ENCODE measurements at regions not wholly inside any gene's neighbourhood (a gene's known extent, or its start where the extent isn't known, plus 50 kb on each side); places are given as distances from the start of the nearest gene placed in this dataset.

DNA sequence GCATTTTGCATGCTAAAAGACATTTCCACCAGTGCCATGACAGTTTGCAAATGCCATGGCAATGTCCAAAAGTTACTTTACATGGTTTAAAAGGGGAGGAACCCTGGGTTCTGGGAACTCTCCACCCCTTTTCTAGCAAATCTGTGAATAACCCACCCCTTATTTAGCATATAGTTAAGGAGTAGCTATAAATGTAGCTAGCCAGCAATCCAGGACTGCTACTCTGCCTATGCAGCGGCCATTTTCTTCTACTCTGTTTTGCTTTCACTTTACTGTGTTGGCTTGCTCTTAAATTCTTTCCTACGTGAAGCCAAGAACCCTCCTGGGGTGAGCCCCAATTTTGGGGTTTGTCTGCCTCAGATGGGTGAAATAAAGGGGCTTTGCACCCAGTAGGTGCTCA lies 141.0 kb downstream of the PTPN11 start:
- no peak for DNase-seq

DNA sequence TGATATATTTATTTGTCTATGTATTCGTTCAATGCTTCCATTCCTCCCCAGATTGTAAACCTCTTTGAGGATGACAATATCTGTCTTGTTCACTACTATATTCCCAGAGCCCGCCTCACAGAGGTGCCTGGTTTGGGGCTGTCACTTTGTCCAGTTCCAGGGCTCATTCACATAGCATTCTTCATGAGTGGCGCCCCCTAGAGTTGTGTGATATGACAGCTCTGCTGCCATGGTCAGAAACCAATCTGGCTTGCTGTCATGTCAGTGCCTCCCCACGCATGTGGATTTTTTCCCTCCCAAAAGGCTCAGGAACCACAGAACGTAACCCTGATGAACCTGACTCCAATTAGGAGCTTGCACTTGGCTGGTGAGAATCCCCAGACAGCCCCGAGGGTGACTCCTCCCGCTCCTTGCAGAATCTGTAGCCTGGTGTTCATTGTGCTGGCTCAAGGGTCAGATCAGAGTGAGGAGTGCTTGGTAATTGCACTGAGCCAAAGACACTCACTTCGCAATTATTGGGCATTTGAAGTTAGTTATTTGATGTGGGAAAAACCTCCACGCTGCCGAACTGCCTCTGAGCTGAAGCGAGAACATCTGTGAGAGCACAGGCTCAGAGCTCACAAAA lies 145.5 kb downstream of the PTPN11 start:
- DNase-seq: no peak

DNA sequence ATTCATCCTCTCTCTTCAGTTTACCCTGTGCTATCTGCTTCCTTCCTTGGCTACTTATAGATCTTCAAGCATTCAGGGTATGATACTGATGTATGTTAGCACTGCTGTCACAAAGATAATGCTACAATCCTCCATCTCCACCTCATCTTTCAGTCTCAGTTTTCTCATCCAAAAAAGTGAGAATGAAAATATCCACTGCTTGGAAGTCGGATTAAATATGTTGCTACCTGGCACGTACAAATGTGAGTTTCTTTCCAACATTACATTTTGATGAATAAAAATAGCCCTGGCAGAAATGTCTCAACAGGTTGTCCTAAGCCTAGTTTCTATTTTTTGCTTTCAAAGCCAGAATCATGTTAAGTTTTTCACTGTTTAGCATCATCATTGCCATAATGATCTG lies 149.9 kb downstream of the PTPN11 start:
- no peak for DNase-seq

DNA sequence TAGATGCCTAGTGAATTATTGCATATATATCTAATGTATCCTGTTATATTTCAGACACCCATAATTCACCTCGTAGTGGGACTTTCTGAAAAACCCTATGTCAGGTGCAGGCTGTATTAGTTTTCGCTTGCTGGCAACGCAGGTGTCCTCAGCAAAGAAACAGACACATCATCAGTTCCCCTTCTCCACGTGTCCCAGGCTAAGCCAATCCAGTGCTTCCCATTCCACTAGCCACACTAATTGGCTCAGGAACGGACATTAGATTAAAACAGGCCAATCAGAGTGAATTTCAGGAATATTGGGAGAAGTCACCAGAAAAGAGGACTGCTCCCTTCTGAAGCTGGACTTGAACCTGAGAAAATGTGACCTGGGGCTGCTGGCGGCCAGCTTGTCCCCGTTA lies 151.3 kb downstream of the PTPN11 start:
- no peak for DNase-seq

DNA sequence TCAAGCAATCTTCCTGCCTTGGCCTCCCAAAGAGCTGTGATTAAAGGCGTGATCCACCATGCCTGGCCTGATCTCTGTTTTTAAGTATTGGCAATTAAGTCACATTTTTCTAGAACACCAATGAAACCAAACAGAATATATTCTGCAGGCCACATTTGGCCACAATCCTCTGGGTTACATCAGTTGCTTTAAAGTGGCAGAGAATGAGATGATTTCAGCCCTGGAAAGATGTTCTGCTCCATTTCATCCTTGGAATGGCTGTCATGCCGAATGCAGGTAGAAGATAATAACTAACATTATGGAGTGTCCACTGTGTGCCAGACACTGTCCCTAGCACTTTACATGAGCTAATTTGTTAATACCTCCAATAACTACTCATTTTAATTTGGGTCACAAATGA lies 154.4 kb downstream of the PTPN11 start:
- no peak for DNase-seq

DNA sequence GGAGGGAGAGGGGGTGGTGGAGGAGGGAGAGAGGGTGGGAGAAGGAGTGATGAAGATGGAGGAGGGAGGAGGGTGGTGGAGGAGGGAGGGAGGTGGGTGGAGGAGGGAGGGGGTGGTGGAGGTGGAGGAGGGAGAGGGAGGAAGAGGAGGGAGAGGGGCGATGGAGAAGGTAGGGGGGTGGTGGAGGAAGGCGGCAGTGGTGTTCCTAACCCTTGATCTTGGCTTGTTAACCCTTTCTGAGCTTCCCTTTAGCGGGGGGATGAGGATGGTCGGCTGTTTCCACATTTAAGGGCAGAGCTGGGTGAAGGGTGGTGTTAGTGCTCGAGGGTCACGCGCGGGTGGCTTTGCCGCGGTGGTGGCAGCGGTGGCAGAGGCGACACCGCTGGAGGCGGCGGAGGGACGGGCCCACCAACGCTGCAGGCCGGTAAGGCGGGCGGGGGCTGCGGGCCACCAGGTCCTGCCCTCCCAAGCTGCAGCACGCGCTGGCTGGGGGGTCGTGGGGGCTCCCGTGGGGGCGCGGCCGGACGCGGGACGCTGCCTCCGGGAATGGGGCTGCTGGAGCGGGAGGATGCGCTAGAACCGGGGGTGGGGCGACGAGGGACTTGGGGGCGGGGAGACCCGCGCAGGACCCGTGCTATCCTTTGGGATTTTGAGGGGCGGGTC lies 156.3 kb downstream of the PTPN11 start:
- DNase-seq: no peak

DNA sequence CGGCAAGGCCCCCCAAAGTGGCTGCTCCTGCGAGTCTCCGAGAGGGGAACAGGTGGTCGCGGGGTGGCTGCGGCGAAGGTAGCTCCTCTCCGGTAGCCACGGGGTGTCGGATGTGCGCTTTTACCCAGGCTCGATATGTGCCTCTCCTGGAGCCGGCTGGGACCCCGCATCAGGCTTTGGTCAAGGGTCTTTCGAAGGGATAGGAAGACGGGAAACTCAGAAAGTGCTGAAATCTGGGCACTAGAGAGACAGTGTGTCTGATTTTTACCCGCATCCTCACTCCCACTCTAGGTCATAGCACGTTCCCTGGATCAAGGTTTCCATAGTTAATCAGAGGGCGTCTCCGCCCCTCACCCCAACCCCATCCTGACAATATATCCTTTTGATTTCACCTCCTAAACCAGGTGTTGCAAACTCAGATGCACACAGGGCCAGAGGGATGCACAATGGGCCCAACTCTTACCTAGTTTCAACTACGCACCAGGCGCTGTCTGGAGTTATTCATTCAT lies 156.9 kb downstream of the PTPN11 start:
- DNase-seq: no peak

DNA sequence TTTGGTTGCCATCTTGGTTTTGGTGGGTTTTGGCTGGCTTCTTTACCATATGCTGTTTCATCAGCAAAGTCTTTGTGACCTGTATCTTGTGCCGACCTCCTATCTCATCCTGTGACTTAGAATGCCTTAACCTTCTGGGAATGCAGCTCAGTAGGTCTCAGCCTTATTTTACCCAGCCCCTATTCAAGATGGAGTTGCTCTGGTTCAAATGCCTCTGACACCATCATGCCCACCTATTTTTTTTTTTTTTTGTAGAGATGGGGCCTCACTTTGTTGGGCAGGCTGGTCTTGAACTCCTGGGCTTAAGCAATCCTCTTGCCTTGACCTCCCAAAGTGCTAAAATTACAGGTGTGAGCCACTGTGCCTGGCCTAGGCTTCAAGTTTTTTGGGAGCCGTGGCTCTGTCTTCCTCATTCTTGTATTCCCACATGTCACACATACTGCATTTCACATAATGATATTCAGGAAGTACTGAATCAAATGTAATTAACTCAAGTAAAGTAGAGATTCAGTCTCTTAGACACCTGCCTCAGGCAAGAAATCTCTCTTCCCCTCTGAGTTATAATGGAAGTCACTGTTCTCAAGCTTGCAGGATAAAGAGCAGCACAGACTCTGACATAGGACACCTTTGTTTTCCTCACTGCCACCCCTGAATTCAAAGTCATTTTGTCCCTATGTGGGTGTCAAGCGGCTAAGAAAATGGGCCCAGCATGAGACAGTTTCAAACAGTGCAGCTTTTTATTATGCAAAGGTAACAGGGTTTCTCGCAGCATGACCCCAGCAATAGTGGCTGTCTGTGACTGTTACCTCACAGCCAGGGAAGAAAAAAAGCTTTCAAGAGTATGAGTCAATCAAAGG lies 159.0 kb downstream of the PTPN11 start:
- DNase-seq: no peak

DNA sequence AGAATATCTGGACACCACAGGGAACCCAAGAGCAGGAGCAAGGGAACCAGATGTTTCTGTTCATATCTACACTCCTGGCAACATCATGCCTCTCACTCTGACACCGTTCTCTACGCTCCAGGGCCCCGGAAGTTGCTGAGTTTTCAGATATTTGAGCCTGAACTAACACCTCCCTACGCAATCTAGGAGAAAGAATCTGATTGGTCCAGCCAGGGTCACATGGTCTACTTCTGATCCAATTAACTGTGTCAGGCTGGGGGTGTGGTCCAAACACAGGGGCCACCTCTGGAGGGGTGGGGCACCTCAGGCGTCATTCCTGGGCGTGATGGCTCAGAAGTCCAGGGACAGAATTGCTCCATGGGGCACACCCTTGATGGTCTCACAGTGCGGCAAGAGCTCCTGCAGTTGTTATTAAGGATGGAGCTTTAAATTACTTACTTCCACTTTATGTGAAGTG lies 165.5 kb downstream of the PTPN11 start:
- DNase-seq: no peak

DNA sequence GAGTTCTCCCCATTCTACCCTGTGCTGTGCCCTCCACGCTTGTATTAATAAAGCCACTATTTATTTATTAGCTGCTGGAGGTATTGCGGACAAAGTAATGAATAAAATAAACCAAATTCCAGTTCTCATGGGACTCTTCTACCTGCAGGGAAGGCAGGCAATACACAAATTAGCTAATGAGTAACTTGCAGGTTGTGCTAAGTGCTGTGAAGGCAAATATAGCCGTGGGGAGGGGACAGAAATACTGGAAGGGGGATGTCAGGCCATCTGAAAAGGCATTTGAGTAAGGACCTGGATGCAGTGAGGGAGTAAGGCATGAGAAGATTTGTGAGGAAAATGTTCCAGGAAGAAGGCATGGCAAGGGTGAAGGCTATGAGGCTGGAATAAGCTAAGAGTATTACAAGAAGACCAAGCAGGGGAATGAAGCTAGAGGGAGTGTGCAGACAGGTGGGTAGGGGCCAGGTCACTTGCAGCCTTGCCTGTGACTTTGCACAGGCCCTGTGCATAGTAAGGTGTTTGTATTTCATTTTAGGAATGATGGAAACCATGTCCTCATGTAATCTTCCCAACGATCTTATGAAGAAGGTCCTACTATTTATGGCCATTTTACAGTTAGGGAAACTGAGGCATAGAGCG lies 167.5 kb downstream of the PTPN11 start:
- DNase-seq: no peak

DNA sequence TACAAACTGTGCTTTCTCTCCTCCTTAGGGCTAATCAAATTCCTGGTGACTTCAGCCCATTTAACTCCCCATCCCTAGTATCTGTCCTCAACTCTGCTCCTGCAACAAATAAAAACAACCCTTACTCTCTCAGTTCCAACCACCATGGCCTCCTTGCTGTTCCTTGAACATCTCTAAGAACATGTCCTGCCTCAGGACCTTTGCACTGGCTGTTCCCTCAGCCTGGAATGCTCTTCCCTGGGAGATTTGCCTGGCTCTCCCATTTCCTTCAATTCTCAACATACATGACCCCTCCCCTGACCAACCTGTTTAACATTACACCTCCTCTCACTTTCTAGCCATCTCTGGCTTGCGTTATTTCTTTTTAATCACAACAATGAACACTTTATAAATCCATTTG lies 170.5 kb downstream of the PTPN11 start:
- no peak for DNase-seq

DNA sequence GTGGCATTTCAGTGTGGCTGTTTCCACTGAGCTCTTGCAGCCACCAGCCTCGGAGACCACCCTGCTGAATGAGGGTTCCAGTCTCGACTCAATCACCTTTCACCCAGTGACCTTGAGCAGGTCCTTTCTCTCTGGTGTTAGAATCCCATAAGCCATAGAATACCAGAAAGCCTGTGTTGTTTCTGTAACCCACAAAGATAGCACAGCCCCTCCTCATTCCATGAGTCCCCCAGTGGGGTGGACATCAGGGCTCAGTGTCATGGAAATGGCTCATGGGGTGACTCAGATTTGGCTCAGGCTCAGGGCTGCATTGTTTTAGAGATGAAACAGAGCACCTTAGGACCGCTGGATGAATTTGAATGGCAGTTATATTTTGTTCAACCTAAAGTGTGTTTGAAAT lies 171.5 kb downstream of the PTPN11 start:
- no peak for DNase-seq

DNA sequence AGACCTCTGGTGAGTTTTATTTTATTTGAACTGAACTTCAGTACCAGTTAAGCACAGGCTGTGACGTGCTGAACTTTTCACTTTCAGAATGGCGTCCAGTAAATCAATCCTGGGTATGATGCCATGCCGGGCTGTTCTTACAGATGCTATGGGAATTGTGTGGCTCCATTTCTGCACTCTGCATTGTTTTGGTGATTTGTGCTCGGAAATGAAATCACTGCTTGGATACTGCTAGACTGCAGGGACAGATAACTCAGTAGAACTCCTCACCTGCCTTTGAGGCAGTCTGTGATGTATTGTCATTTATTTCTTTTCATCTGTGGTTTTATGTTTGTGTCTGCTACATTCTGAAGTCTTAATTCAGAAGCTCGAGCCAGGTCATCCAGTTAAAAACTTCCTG lies 172.7 kb downstream of the PTPN11 start:
- DNase-seq: no peak

DNA sequence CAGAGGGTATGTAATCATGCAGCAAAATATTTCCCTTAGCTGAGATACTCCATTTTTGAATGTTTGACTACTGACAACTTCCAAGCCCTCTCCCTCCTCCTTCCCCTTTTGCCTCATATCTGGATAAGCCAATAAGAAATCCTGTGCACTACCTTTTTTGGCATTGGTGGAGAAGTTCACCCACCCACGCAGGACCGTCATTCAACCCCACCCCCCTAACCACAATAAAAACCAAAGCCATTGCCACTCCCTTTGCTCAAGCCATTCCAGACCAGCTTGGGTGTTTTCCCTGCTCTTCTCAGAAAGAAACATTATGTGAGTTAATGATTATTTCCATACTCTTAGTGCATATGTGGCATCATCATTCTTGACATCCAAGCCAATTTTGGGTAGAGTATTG lies 176.7 kb downstream of the PTPN11 start:
- DNase-seq: no peak

DNA sequence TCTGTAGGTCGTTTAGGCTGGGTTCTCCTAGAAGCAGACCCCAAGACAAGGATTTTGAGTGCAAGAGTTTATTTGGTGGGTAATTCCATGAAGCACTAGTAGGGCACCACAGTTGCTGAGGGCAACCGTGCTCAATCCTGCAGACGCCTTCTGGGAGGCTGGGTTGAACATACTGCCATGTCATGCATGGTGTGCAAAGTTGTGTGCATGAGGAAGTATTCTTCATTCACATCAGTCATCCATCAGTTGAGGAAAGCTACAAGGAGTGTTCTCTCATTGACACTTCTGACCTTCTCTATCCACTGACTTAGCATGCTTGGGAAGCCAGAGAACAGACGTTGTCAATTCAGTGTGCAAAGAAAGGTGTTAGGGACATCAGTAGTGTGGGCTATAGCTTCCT lies 179.2 kb downstream of the PTPN11 start:
- DNase-seq: no peak

DNA sequence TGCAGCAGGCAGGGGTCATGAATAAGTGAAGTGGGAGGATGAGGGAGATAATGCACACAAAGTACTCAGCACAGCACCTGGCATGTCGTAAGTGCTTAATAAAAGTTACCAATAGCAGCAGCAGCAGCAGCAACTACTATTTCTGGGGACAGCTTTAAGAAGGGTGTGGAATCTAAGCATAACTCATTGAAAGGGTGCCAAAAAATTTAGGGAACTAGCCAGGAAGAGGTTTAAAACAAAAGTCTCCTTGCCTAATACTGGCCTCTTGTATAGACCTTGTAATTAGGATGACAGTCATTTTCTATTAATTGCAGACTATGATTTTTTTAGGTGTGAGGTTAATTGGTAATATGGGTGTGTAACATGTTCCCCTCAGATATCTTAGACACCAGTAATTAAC lies 179.9 kb downstream of the PTPN11 start:
- DNase-seq: no peak

DNA sequence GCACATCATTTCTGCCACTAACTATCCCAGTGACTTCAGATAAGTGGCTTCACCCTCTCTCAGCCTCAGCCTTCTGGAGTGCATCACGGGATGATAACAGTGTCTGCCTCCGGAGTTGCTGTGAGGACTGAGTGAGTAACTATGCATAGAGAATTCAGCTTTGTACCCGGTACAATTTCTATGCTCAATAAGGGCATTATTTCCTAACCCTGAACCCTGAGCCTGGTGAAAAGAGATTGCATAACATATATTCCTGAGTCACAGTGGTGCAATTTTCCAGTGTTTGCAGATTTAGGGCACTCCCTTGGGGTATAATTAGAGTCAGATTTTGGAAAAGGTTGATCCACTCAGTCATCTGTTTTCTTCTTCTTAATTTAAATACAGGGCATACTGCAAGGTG lies 181.1 kb downstream of the PTPN11 start:
- DNase-seq: no peak

DNA sequence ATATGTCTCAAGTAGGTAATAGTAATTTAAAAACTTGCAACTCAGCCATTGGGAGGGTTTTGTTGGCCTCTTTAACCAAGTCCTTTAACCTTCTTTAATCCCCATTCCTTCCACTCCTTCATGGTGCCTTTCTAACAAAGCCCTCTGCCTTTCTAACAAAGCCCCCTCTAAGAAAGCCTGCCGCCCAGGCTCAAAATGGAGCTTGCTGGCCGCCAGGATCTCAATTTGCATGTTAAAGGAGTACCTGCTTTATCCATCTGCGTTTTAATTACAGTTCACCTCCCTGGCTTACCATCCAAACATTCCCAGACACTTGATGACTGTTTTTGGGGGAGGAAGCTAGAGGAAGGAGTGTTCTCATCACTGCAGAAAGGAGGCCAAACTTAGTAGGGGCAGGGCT lies 183.4 kb downstream of the PTPN11 start:
- no peak for DNase-seq

DNA sequence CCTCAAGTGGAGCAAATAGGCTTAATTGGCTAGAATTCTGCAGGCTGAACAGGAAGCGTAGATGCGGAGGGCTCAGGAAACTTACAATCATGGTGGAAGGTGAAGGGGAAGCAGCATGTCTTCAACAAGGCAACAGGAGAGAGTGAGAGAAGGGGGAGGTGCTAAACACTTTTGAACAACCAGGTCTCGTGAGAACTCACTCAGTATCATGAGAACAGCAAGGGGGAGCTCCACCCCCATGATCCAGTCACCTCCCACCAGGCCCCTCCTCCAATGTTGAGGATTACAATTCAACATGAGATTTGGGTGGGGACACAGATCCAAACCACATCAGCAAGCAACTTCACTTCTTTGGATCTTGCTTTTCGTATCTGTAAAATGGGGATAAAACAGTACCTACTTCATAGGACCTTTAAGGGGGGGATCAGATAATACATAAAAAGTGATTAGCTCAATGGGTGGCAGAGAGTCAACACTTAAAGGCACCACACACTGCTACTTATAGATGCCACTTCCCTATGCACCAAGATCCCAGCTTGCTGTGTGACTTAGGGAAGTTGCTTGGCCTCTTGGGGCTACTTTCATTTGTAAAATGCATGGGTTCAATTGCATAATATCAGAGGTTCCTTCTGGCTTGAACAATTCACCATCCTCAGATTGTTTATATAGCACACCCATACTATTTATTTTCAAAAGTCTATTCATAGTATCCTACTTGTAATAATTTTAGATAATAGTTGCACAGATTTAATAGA lies 184.8 kb upstream of the RPH3A start:
- DNase-seq: no peak

DNA sequence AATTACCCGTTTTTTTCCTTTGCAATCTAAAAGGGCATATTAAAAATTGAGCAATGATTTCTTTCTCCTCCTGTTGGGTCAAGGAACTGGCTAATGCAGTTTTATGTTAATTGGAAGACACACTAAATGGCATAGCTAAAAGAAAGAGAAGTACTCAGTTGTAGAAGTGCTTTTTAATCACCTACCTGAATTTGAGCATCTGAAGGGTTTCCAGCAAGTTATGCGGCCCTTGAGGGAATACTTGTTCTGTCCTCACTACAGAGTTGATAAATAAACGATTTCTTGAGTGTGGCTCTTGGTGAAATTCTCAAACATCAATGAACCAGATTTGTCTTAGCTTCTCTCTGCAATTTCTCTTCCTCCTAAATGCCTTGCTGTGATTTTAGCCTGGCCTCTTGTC lies 184.1 kb upstream of the RPH3A start:
- no peak for DNase-seq

DNA sequence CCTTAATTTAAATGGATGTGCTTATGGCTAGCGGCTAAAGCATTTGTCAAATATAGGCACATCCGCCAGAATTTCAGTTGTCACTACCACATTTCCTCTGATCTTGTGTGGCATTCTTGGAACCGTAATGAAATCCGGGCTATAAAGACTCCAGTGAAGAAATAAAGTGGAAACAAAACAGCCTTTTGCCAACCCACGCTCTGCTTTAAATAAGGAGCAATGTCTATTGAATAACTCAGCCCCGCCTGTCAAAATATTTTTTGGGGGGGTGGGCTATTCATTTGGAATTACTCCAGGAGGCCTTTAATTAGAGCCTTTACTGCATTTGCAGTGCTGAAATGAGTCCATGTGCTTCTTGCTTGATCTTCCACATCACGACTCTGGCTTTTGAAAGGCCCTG lies 179.6 kb upstream of the RPH3A start:
- DNase-seq: no peak

DNA sequence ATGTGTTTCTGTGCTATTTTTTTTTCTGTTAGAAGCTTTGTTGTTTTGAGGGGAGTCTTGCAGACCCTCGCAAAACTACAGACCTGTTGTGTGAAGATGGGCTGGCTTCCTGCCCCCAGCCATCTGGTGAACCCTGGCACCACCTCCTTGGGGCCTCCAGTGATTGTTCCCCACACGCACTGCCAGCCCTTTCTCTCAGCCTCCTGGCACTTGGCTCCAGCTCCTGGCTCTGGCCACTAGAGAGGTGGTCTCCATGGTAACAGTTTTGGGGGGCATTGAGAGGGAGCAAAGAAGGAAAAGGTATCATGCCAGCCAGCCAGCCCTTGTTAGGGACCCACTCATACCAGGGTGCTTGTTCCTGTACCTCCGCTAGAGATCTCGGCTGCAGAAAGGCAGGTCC lies 176.4 kb upstream of the RPH3A start:
- DNase-seq: no peak

All from right hindlimb (tissue), 1 donor.